Keratinocyte (primary cell): ENCODE measurements at regions not wholly inside any gene's neighbourhood (a gene's known extent, or its start where the extent isn't known, plus 50 kb on each side); places are given as distances from the start of the nearest gene placed in this dataset.

Experiments
- DNase-seq: peaks from one replicate; pipeline ENCODE4 v3.0.0-alpha.2; 2011; ENCODE audit warnings: low read depth, missing footprints, low spot score
- FAIRE-seq: peaks from 2 replicates; lab custom pipeline; 2011; peaks lifted over from hg19 to GRCh38; lab: Jason Lieb, UNC
- H2AFZ ChIP-seq: 2 replicates; pipeline ENCODE4 v1.6.0; 2012; ENCODE audit warnings: low read length, control low read depth, inconsistent platforms; ENCODE audit not compliant: control insufficient read depth
- H3K27ac ChIP-seq: 2 replicates; pipeline ENCODE4 v1.5.1; 2011; ENCODE audit warnings: low read length; ENCODE audit not compliant: control insufficient read depth, insufficient read depth
- H3K27me3 ChIP-seq: 3 replicates; pipeline ENCODE4 v1.6.0; 2011; ENCODE audit warnings: low read length; ENCODE audit not compliant: control insufficient read depth, insufficient read depth; ENCODE audit errors: extremely low read depth
- H3K36me3 ChIP-seq, 2 experiments: 2 replicates in 1 of 2; 3 replicates in 1 of 2; pipeline ENCODE4 v1.5.1; 2011; ENCODE audit warnings: low read length in 2 of 2, mild to moderate bottlenecking in 1 of 2; ENCODE audit not compliant: control insufficient read depth in 2 of 2, insufficient read depth in 2 of 2; ENCODE audit errors: extremely low read depth in 1 of 2
- H3K4me1 ChIP-seq: 3 replicates; pipeline ENCODE4 v1.5.1; 2011; ENCODE audit warnings: low read length; ENCODE audit not compliant: control insufficient read depth, insufficient read depth; ENCODE audit errors: extremely low read depth
- H3K4me2 ChIP-seq: 3 replicates; pipeline ENCODE4 v1.6.0; 2011; ENCODE audit warnings: low read depth, low read length; ENCODE audit not compliant: control insufficient read depth, insufficient read depth; ENCODE audit errors: extremely low read depth
- H3K4me3 ChIP-seq, 3 experiments: fragments of 200-600 bp in 1 of 3; sonication (generic) in 1 of 3; 2 replicates in 2 of 3; 3 replicates in 1 of 3; pipeline ENCODE4 v1.5.1; 2011 to 2016; ENCODE audit warnings: low read length in 3 of 3, mild to moderate bottlenecking in 3 of 3, control low read depth in 2 of 3, inconsistent platforms in 1 of 3, low read depth in 1 of 3, mixed read lengths in 1 of 3, mixed run types in 1 of 3, moderate library complexity in 1 of 3; ENCODE audit not compliant: control insufficient read depth in 2 of 3, insufficient read depth in 2 of 3; ENCODE audit errors: extremely low read depth in 1 of 3
- H3K79me2 ChIP-seq: 2 replicates; pipeline ENCODE4 v1.6.0; 2012; ENCODE audit warnings: low read length; ENCODE audit not compliant: control insufficient read depth, insufficient read depth
- H3K9ac ChIP-seq: 3 replicates; pipeline ENCODE4 v1.6.0; 2011; ENCODE audit warnings: low read length; ENCODE audit not compliant: control insufficient read depth, insufficient read depth; ENCODE audit errors: extremely low read depth
- H3K9me1 ChIP-seq: 3 replicates; pipeline ENCODE4 v1.6.0; 2011; ENCODE audit warnings: low read length; ENCODE audit not compliant: control insufficient read depth, insufficient read depth; ENCODE audit errors: extremely low read depth
- H3K9me3 ChIP-seq: 2 replicates; pipeline ENCODE4 v1.5.1; 2012; ENCODE audit warnings: low read depth, low read length; ENCODE audit not compliant: control insufficient read depth
- H4K20me1 ChIP-seq: 3 replicates; pipeline ENCODE4 v1.6.0; 2011; ENCODE audit warnings: low read length; ENCODE audit not compliant: control insufficient read depth, insufficient read depth; ENCODE audit errors: extremely low read depth
- EZH2 ChIP-seq: IDR thresholded peaks from one replicate; pipeline ENCODE4 v1.6.1; 2012; ENCODE audit warnings: inconsistent platforms, mild to moderate bottlenecking, low read length, moderate library complexity
- dilution Hi-C: fragments of 300-500 bp; cut with MboI; formaldehyde crosslinking; loops from one replicate; pipeline ENCODE4 v1.7.0; 2020; ENCODE audit warnings: low sequenced_read_pairs; ENCODE audit not compliant: extremely low pct_ligation_motif_present
- TF ChIP-seq, protein P1 (sequence below), 3 experiments: IDR thresholded peaks in 1 of 3; conservative IDR thresholded peaks in 1 of 3; optimal IDR thresholded peaks in 1 of 3; 2 replicates in 2 of 3; 3 replicates in 1 of 3; pipeline versions ENCODE3 to v1.5.1; 2011; ENCODE audit warnings: low read length in 3 of 3, mild to moderate bottlenecking in 3 of 3, moderate library complexity in 2 of 3, control low read depth in 1 of 3, inconsistent platforms in 1 of 3; ENCODE audit not compliant: insufficient read depth in 2 of 3; ENCODE audit errors: extremely low read depth in 1 of 3

DNA sequence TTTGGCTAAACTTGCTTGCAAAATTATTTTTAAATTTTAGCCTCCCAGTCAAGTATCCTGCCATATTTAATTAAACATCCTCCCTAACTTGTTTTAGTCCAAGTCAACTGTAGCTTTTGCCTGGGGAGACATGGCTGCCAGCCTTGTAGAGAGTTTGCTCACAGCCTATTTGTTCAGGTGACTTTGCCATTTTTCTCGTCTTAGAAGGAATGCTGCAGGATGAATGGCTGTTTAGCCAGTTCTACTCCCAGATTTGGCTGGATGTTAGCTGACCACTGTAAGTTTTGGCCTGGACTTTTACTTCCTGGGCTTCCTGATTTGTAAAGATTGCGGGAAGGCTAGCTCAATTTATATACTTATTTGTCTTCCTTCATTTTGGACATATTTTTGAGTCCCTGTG is 236.4 kb upstream of the SGO1 start:
- H3K9me1 ChIP-seq, result no peaks in the 10 kb centered on the region
- DNase-seq, result no peak
- no peaks in the 10 kb centered on the region for H3K27me3 ChIP-seq
- H3K9ac ChIP-seq, result no peak overlapping the region
- no peak overlapping the region for H3K4me2 ChIP-seq
- no peaks in the 10 kb centered on the region for H3K79me2 ChIP-seq
- no peak overlapping the region for H3K27ac ChIP-seq
- TF ChIP-seq, protein P1, sequence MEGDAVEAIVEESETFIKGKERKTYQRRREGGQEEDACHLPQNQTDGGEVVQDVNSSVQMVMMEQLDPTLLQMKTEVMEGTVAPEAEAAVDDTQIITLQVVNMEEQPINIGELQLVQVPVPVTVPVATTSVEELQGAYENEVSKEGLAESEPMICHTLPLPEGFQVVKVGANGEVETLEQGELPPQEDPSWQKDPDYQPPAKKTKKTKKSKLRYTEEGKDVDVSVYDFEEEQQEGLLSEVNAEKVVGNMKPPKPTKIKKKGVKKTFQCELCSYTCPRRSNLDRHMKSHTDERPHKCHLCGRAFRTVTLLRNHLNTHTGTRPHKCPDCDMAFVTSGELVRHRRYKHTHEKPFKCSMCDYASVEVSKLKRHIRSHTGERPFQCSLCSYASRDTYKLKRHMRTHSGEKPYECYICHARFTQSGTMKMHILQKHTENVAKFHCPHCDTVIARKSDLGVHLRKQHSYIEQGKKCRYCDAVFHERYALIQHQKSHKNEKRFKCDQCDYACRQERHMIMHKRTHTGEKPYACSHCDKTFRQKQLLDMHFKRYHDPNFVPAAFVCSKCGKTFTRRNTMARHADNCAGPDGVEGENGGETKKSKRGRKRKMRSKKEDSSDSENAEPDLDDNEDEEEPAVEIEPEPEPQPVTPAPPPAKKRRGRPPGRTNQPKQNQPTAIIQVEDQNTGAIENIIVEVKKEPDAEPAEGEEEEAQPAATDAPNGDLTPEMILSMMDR (optimal IDR thresholded peaks at IDR 0.05 in 1 of 3, IDR thresholded peaks at IDR 0.05 in 1 of 3, conservative IDR thresholded peaks at IDR 0.05 in 1 of 3; ENCODE audit: extremely low read depth in 1 of 3, insufficient read depth in 2 of 3, low read length in 3 of 3), result no peak
- no peak for TF ChIP-seq EZH2
- H2AFZ ChIP-seq, result no peak overlapping the region
- H4K20me1 ChIP-seq, result no peaks in the 10 kb centered on the region
- dilution Hi-C loops, result no loop called here
- H3K4me1 ChIP-seq, result no peaks in the 10 kb centered on the region
- no peak overlapping the region for H3K4me3 ChIP-seq
- H3K9me3 ChIP-seq, result no peaks in the 10 kb centered on the region
- no peak for FAIRE-seq
- H3K36me3 ChIP-seq, result no peaks in the 10 kb centered on the region

DNA sequence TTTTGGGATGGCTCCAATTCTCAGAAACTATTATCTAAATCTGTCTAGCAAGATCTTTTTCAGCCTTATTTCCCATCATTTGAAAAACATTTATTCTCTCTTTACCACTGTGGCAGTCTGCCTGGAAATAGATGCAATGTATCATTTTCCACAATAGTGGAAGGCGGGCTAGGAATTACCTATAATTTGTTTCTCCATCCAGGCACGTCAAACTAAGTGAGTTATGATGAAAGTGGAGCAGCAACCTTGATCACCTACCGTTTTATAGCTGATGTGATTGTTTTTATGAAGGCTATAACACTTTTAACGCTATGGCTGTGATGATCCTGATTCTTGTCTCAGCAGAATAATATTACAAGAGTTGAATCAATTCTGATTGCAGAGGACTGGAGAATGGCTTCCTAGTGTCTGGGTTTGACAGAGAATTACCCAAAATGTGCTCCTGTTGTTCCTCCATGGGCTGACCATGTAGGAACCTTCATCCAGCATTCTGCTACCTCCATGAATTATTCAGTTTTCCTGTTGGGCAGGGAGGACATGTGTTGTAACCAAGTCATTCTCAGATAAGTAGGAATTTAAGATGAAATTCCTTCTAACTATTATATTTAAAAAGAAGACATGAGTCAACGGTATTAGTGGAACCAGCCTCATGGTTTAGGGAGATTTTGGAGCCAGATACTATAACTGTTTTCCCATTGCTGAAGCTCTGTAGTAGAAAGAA is 231.5 kb upstream of the SGO1 start:
- Histone ChIP-seq H3K4me3 (no peak overlapping the region), H3K9me3 (no peaks in the 10 kb centered on the region), H3K36me3 (no peaks in the 10 kb centered on the region), H3K4me1 (no peaks in the 10 kb centered on the region), H3K9me1 (no peaks in the 10 kb centered on the region), H3K9ac (no peak overlapping the region), H3K27ac (no peak overlapping the region), H3K27me3 (no peaks in the 10 kb centered on the region), H2AFZ (no peak overlapping the region), H3K79me2 (no peaks in the 10 kb centered on the region), H4K20me1 (no peaks in the 10 kb centered on the region), H3K4me2 (no peak overlapping the region)
- FAIRE-seq (no peak), DNase-seq (no peak)
- dilution Hi-C loops, result no loop called here
- TF ChIP-seq, protein P1 (optimal IDR thresholded peaks at IDR 0.05 in 1 of 3, IDR thresholded peaks at IDR 0.05 in 1 of 3, conservative IDR thresholded peaks at IDR 0.05 in 1 of 3; ENCODE audit: extremely low read depth in 1 of 3, insufficient read depth in 2 of 3, low read length in 3 of 3), result no peak
